ENCODE measurements at regions not wholly inside any gene's neighbourhood (a gene's known extent, or its start where the extent isn't known, plus 50 kb on each side); places are given as distances from the start of the nearest gene placed in this dataset.

DNA sequence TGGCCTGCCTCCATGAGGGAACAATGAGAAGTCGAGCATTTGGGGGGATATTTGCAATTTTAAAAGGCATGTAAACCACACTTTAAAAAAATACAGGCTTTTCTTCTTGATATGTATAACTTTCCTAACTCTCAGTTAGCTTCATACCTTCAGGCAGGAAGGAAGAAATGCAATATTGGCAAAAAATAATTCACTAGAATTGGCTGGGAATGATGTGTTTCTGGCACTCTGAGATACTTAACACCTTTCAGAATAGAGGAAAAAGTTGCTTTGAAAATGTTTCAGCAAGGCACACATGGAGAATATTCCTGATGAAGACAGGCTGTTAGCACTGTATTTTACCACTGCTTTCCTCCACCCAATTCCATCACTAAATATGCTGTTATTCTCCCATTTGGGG lies 747.6 kb downstream of the HDGFL1 start:
- TF ChIP-seq, protein P1, sequence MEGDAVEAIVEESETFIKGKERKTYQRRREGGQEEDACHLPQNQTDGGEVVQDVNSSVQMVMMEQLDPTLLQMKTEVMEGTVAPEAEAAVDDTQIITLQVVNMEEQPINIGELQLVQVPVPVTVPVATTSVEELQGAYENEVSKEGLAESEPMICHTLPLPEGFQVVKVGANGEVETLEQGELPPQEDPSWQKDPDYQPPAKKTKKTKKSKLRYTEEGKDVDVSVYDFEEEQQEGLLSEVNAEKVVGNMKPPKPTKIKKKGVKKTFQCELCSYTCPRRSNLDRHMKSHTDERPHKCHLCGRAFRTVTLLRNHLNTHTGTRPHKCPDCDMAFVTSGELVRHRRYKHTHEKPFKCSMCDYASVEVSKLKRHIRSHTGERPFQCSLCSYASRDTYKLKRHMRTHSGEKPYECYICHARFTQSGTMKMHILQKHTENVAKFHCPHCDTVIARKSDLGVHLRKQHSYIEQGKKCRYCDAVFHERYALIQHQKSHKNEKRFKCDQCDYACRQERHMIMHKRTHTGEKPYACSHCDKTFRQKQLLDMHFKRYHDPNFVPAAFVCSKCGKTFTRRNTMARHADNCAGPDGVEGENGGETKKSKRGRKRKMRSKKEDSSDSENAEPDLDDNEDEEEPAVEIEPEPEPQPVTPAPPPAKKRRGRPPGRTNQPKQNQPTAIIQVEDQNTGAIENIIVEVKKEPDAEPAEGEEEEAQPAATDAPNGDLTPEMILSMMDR (IDR thresholded peaks at IDR 0.05): no peak
- no peak for TF ChIP-seq POLR2A (IDR thresholded peaks at IDR 0.05)

Data from stomach (tissue), 4 donors.